GM21360 (cell line): ENCODE measurements at regions not wholly inside any gene's neighbourhood (a gene's known extent, or its start where the extent isn't known, plus 50 kb on each side); places are given as distances from the start of the nearest gene placed in this dataset.
"Not testable (repeated sequence)": the region's sequence is repeated elsewhere in the genome, so short reads cannot be mapped to it uniquely, and the experiment has no call there.

ENCODE experiments used
- ATAC-seq: cut with Tn5 transposase; IDR thresholded peaks from one replicate; pipeline ENCODE4 v1.9.1; 2021; ENCODE audit warnings: mild to moderate bottlenecking, moderate library complexity; ENCODE audit not compliant: unreplicated experiment

- no peak for ATAC-seq
Observed at GRCh38 chr2:16034975-16035746, 94.8 kb downstream of the MYCN start.

- ATAC-seq = no peak
Observed at GRCh38 chr2:16034151-16034974, 94.0 kb downstream of the MYCN start.

GRCh38 chr2:16033032-16033293 lies 92.6 kb downstream of the MYCN start:
- ATAC-seq = no peak

GRCh38 chr2:16032282-16033031 lies 92.1 kb downstream of the MYCN start:
- ATAC-seq = no peak

- no peak for ATAC-seq
Observed at GRCh38 chr2:16031848-16032159, 91.5 kb downstream of the MYCN start.

- no peak for ATAC-seq
Observed at GRCh38 chr2:16031058-16031847, 90.9 kb downstream of the MYCN start.

GRCh38 chr2:16030206-16031057 lies 90.1 kb downstream of the MYCN start:
- no peak for ATAC-seq

GRCh38 chr2:16028644-16029043 lies 88.3 kb downstream of the MYCN start:
- ATAC-seq = no peak

- no peak for ATAC-seq
Observed at GRCh38 chr2:16026816-16027501, 86.6 kb downstream of the MYCN start.

GRCh38 chr2:16025876-16026640 lies 85.7 kb downstream of the MYCN start:
- ATAC-seq = no peak

- ATAC-seq = no peak
Observed at GRCh38 chr2:16025211-16025875, 85.0 kb downstream of the MYCN start.

GRCh38 chr2:16024628-16025027 lies 84.3 kb downstream of the MYCN start:
- not testable (repeated sequence) for ATAC-seq

GRCh38 chr2:16023506-16024360 lies 83.4 kb downstream of the MYCN start:
- ATAC-seq = no peak

GRCh38 chr2:16022548-16023240 lies 82.3 kb downstream of the MYCN start:
- ATAC-seq = no peak

GRCh38 chr2:16021611-16022363 lies 81.4 kb downstream of the MYCN start:
- no peak for ATAC-seq

- no peak for ATAC-seq
Observed at GRCh38 chr2:16020389-16021008, 80.1 kb downstream of the MYCN start.
